ENCODE measurements at regions not wholly inside any gene's neighbourhood (a gene's known extent, or its start where the extent isn't known, plus 50 kb on each side); places are given as distances from the start of the nearest gene placed in this dataset.

GRCh38 chr13:72403396-72404010 is 323.9 kb downstream of the MZT1 start:
- no peak for TF ChIP-seq CTCF (conservative IDR thresholded peaks at IDR 0.05; ENCODE audit: low read depth, low read length)
- no peak for TF ChIP-seq EZH2phosphoT487 (IDR thresholded peaks at IDR 0.05; ENCODE audit: borderline replicate concordance, low read length)
